Adrenal gland (tissue), 9 donors: ENCODE measurements at regions not wholly inside any gene's neighbourhood (a gene's known extent, or its start where the extent isn't known, plus 50 kb on each side); places are given as distances from the start of the nearest gene placed in this dataset.

Experiments
- DNase-seq, 7 donors: peaks; one replicate each; pipeline ENCODE4 v3.0.0-alpha.2; 2019 to 2020
- H3K27ac ChIP-seq, 5 donors: fragments of 200-600 bp; sonication (generic) in 4 of 5; 1 replicate in 3 of 5; 2 replicates in 2 of 5; pipeline versions ENCODE4 v1.5.1 to v1.8.0; 2016 to 2020; ENCODE audit warnings: mild to moderate bottlenecking in 1 of 5
- H3K27me3 ChIP-seq: fragments of 200-600 bp; 2 replicates; pipeline ENCODE4 v1.8.0; 2021
- H3K36me3 ChIP-seq, 2 donors: fragments of 200-600 bp; replicated peaks in 1 of 2; 1 replicate in 1 of 2; 2 replicates in 1 of 2; pipeline versions ENCODE4 v1.5.1 to v1.8.0; 2018 to 2022
- H3K4me1 ChIP-seq, 2 donors: fragments of 200-600 bp; replicated peaks in 1 of 2; 1 replicate in 1 of 2; 2 replicates in 1 of 2; pipeline versions ENCODE4 v1.5.1 to v1.8.0; 2018 to 2021
- H3K4me3 ChIP-seq, 4 donors: fragments of 200-600 bp; sonication (generic) in 3 of 4; one replicate each; pipeline ENCODE4 v1.5.1; 2016 to 2018
- H3K9me3 ChIP-seq, 3 donors: fragments of 200-600 bp; sonication (generic) in 1 of 3; replicated peaks in 1 of 3; 1 replicate in 2 of 3; 2 replicates in 1 of 3; pipeline versions ENCODE4 v1.5.1 to v1.8.0; 2016 to 2021
- CTCF ChIP-seq, 6 experiments: fragments of 450-650 bp in 4 of 6; fragments of 200-600 bp in 2 of 6; sonication (generic) in 1 of 6; IDR thresholded peaks; 1 replicate in 5 of 6; 2 replicates in 1 of 6; pipeline versions ENCODE4 v1.5.1 to v1.8.0; 2016 to 2021; ENCODE audit warnings: antibody characterized with exemption in 6 of 6, mild to moderate bottlenecking in 2 of 6, moderate library complexity in 1 of 6
- POLR2A ChIP-seq, 2 donors: fragments of 450-650 bp; IDR thresholded peaks; one replicate each; pipeline ENCODE4 v1.6.1; 2017; ENCODE audit warnings: antibody characterized with exemption in 2 of 2, mild to moderate bottlenecking in 2 of 2, moderate library complexity in 1 of 2
- WGBS, 4 donors: extraction: QIAGEN DNeasy Blood & Tissue Kit in 2 of 4; methylation state at CpG; one replicate each; pipeline versions ENCODE4 v1.1.5 to v1.1.7; 2013 to 2017; 5-methylcytosine and 5-hydroxymethylcytosine counted together
- intact Hi-C, 2 donors: fragments of 100-400 bp; cut with DNase I; formaldehyde crosslinking; loops; one replicate each; pipeline versions ENCODE4 v1.14.1 to v1.15.0; 2022 to 2023
- donor health status: healthy with polysubstance abuse.
- donor health status: Bipolar disorder and iron deficiency.
- donor health status: DM: yes; HTN: yes; CAD: no.
- donor health status: DM: no; HTN: no; CAD: no.
- donor health status: DM: no; HTN: no; CAD: no.

- intact Hi-C loops = no loop called here
- DNase-seq = no peak
- H3K27me3 ChIP-seq = no peaks in the 10 kb centered on the region
- TF ChIP-seq POLR2A (IDR thresholded peaks at IDR 0.05) (no peak), CTCF (IDR thresholded peaks at IDR 0.05) (no peak)
- no peak overlapping the region for H3K27ac ChIP-seq
- H3K36me3 ChIP-seq = no peaks in the 10 kb centered on the region
- H3K4me3 ChIP-seq = no peak overlapping the region
- H3K9me3 ChIP-seq = no peaks in the 10 kb centered on the region
- peaks cover 0 to 7% of the 10 kb centered on the region in 2 donors for H3K4me1 ChIP-seq
These were observed 530.3 kb downstream of the SPATA31D1 start for GRCh38 chr9:82518868-82519267.

- 59 to 88% (median 76%) methylated on average over 1 of the region's 1 CpG for WGBS, 4 donors
- no peak overlapping the region for H3K27ac ChIP-seq
- H3K4me3 ChIP-seq = no peak overlapping the region
- DNase-seq = no peak
- intact Hi-C loops = no loop called here
- H3K36me3 ChIP-seq = no peaks in the 10 kb centered on the region
- TF ChIP-seq CTCF (IDR thresholded peaks at IDR 0.05) (no peak), POLR2A (IDR thresholded peaks at IDR 0.05) (no peak)
- no peaks in the 10 kb centered on the region for H3K27me3 ChIP-seq
- no peaks in the 10 kb centered on the region for H3K9me3 ChIP-seq
- H3K4me1 ChIP-seq = peaks cover 0 to 2% of the 10 kb centered on the region in 2 donors
These were observed 530.8 kb downstream of the SPATA31D1 start for GRCh38 chr9:82519332-82519731.

- Histone ChIP-seq H3K36me3 (no peaks in the 10 kb centered on the region), H3K27ac (no peak overlapping the region), H3K4me3 (no peak overlapping the region), H3K27me3 (no peaks in the 10 kb centered on the region), H3K9me3 (peaks cover 0 to 5% (median 0%) of the 10 kb centered on the region in 3 donors), H3K4me1 (no peaks in the 10 kb centered on the region)
- no peak for DNase-seq
- intact Hi-C loops = no loop called here
- WGBS, 4 donors = 82 to 98% (median 92%) methylated on average over 1 of the region's 1 CpG
- TF ChIP-seq CTCF (IDR thresholded peaks at IDR 0.05) (no peak), POLR2A (IDR thresholded peaks at IDR 0.05) (no peak)
These were observed 535.8 kb downstream of the SPATA31D1 start for GRCh38 chr9:82524407-82524806.

- H3K27ac ChIP-seq = no peak overlapping the region
- peaks cover 0 to 5% (median 0%) of the 10 kb centered on the region in 3 donors for H3K9me3 ChIP-seq
- no peaks in the 10 kb centered on the region for H3K36me3 ChIP-seq
- intact Hi-C loops = no loop called here
- DNase-seq = no peak
- H3K4me3 ChIP-seq = no peak overlapping the region
- no peaks in the 10 kb centered on the region for H3K4me1 ChIP-seq
- WGBS, 4 donors = 59 to 72% (median 63%) methylated on average over 1 of the region's 1 CpG
- TF ChIP-seq CTCF (IDR thresholded peaks at IDR 0.05) (no peak), POLR2A (IDR thresholded peaks at IDR 0.05) (no peak)
- no peaks in the 10 kb centered on the region for H3K27me3 ChIP-seq
These were observed 536.4 kb downstream of the RASEF start for GRCh38 chr9:82526577-82526976.
